Ishikawa (cell line): ENCODE measurements at regions not wholly inside any gene's neighbourhood (a gene's known extent, or its start where the extent isn't known, plus 50 kb on each side); places are given as distances from the start of the nearest gene placed in this dataset.

ENCODE experiments used
- CEBPB ChIP-seq: IDR thresholded peaks from 2 replicates; pipeline ENCODE4 v1.6.1; 2012
- CREB1 ChIP-seq: IDR thresholded peaks from 2 replicates; pipeline ENCODE4 v1.6.1; 2012; ENCODE audit warnings: low read depth
- EGR1 ChIP-seq: IDR thresholded peaks from 2 replicates; pipeline ENCODE4 v1.6.1; 2012
- EP300 ChIP-seq: IDR thresholded peaks from 2 replicates; pipeline ENCODE4 v1.6.1; 2012; ENCODE audit warnings: borderline replicate concordance
- FOXM1 ChIP-seq: IDR thresholded peaks from 2 replicates; pipeline ENCODE4 v1.6.1; 2012; ENCODE audit warnings: low read depth, borderline replicate concordance
- MAX ChIP-seq: IDR thresholded peaks from 2 replicates; pipeline ENCODE4 v1.6.1; 2012
- NFIC ChIP-seq: IDR thresholded peaks from 2 replicates; pipeline ENCODE4 v1.6.1; 2012
- RAD21 ChIP-seq: IDR thresholded peaks from 2 replicates; pipeline ENCODE4 v1.6.1; 2012; ENCODE audit warnings: low read depth
- REST ChIP-seq: IDR thresholded peaks from 2 replicates; pipeline ENCODE4 v1.6.1; 2012; ENCODE audit warnings: low read depth, mild to moderate bottlenecking
- TAF1 ChIP-seq: IDR thresholded peaks from 2 replicates; pipeline ENCODE4 v1.6.1; 2012; ENCODE audit warnings: low read depth, mild to moderate bottlenecking
- TCF12 ChIP-seq: IDR thresholded peaks from 2 replicates; pipeline ENCODE4 v1.6.1; 2012; ENCODE audit warnings: low read depth
- TEAD4 ChIP-seq: IDR thresholded peaks from 2 replicates; pipeline ENCODE4 v1.6.1; 2012
- USF1 ChIP-seq: IDR thresholded peaks from 2 replicates; pipeline ENCODE4 v1.6.1; 2012
- YY1 ChIP-seq: IDR thresholded peaks from 2 replicates; pipeline ENCODE4 v1.6.1; 2012; ENCODE audit warnings: low read depth
- ZBTB7A ChIP-seq: IDR thresholded peaks from 2 replicates; pipeline ENCODE4 v1.6.1; 2012; ENCODE audit warnings: low read depth

- TF ChIP-seq ZBTB7A, result no peak
- TF ChIP-seq CREB1, result no peak
- no peak for TF ChIP-seq CEBPB
- TF ChIP-seq FOXM1, result no peak
- no peak for TF ChIP-seq EGR1
- TF ChIP-seq TEAD4, result no peak
- no peak for TF ChIP-seq RAD21
- no peak for TF ChIP-seq TAF1
- TF ChIP-seq REST, result no peak
- no peak for TF ChIP-seq NFIC
- no peak for TF ChIP-seq MAX
- TF ChIP-seq YY1, result no peak
- no peak for TF ChIP-seq USF1
- TF ChIP-seq TCF12, result no peak
- no peak for TF ChIP-seq EP300
Observed at GRCh38 chr6:159398633-159399032, 229.4 kb downstream of the FNDC1 start.

- TF ChIP-seq EP300, result no peak
- TF ChIP-seq MAX, result no peak
- no peak for TF ChIP-seq FOXM1
- TF ChIP-seq CEBPB, result no peak
- no peak for TF ChIP-seq EGR1
- TF ChIP-seq YY1, result no peak
- TF ChIP-seq TEAD4, result no peak
Observed at GRCh38 chr6:159397753-159398152, 228.6 kb downstream of the FNDC1 start.

- TF ChIP-seq CREB1 (no peak), RAD21 (no peak), TAF1 (no peak), TEAD4 (no peak), MAX (no peak), EP300 (no peak), CEBPB (no peak), NFIC (no peak), REST (no peak), EGR1 (no peak), FOXM1 (no peak), USF1 (no peak), YY1 (no peak), ZBTB7A (no peak), TCF12 (no peak)
Observed at GRCh38 chr6:159395609-159396008, 226.4 kb downstream of the FNDC1 start.

GRCh38 chr6:159390381-159390780 is 221.2 kb downstream of the FNDC1 start:
- no peak for TF ChIP-seq ZBTB7A
- TF ChIP-seq TAF1, result no peak
- TF ChIP-seq USF1, result no peak
- no peak for TF ChIP-seq FOXM1

- no peak for TF ChIP-seq FOXM1
Observed at GRCh38 chr6:159389695-159390094, 220.5 kb downstream of the FNDC1 start.

GRCh38 chr6:159380114-159380513 is 210.9 kb downstream of the FNDC1 start:
- TF ChIP-seq TCF12 (no peak), EGR1 (no peak), MAX (no peak), EP300 (no peak), CREB1 (no peak), ZBTB7A (no peak), RAD21 (no peak), TAF1 (no peak), YY1 (no peak), CEBPB (no peak), TEAD4 (no peak), USF1 (no peak), REST (no peak), FOXM1 (no peak), NFIC (no peak)
